H9 (cell line): ENCODE measurements at regions not wholly inside any gene's neighbourhood (a gene's known extent, or its start where the extent isn't known, plus 50 kb on each side); places are given as distances from the start of the nearest gene placed in this dataset.

ENCODE experiments used
- DNase-seq: peaks from one replicate; pipeline ENCODE4 v3.0.0-alpha.2; 2017
- H2AFZ ChIP-seq: one replicate; pipeline ENCODE4 v1.6.1; 2013; ENCODE audit warnings: mild to moderate bottlenecking, low read length, control low read depth, moderate library complexity
- H2AK5ac ChIP-seq: 2 replicates; pipeline ENCODE4 v1.6.1; 2013; ENCODE audit warnings: low read length, control low read depth, mixed read lengths; ENCODE audit not compliant: insufficient read length
- H2BK120ac ChIP-seq: one replicate; pipeline ENCODE4 v1.6.1; 2013; ENCODE audit warnings: low read depth, mild to moderate bottlenecking, low read length, control low read depth, inconsistent platforms; ENCODE audit not compliant: poor library complexity, severe bottlenecking
- H2BK12ac ChIP-seq: 2 replicates; pipeline ENCODE4 v1.6.1; 2013; ENCODE audit warnings: low read length, control low read depth, mixed read lengths, low read depth; ENCODE audit not compliant: insufficient read length
- H2BK15ac ChIP-seq: 2 replicates; pipeline ENCODE4 v1.6.1; 2013; ENCODE audit warnings: low read depth, low read length, control low read depth
- H2BK20ac ChIP-seq: one replicate; pipeline ENCODE4 v1.6.1; 2013; ENCODE audit warnings: low read depth, mild to moderate bottlenecking, low read length, control low read depth, inconsistent platforms; ENCODE audit not compliant: poor library complexity, severe bottlenecking
- H2BK5ac ChIP-seq: 2 replicates; pipeline ENCODE4 v1.6.1; 2013; ENCODE audit warnings: low read length, control low read depth, mixed read lengths; ENCODE audit not compliant: insufficient read length
- H3K14ac ChIP-seq: 2 replicates; pipeline ENCODE4 v1.6.1; 2013; ENCODE audit warnings: low read length, control low read depth; ENCODE audit not compliant: insufficient read depth
- H3K18ac ChIP-seq: 2 replicates; pipeline ENCODE4 v1.6.1; 2013; ENCODE audit warnings: low read depth, mild to moderate bottlenecking, mixed read lengths, low read length, control low read depth; ENCODE audit not compliant: insufficient read length
- H3K23ac ChIP-seq: 2 replicates; pipeline ENCODE4 v1.6.1; 2013; ENCODE audit warnings: low read length, control low read depth, mixed read lengths, low read depth; ENCODE audit not compliant: insufficient read length
- H3K23me2 ChIP-seq: 2 replicates; pipeline ENCODE4 v1.6.1; 2013; ENCODE audit warnings: low read depth, mild to moderate bottlenecking, mixed read lengths, low read length, control low read depth; ENCODE audit not compliant: insufficient read length, poor library complexity, severe bottlenecking
- H3K27ac ChIP-seq: 2 replicates; pipeline ENCODE4 v1.5.1; 2013; ENCODE audit warnings: low read length, control low read depth, mixed read lengths, low read depth; ENCODE audit not compliant: insufficient read length
- H3K27me3 ChIP-seq: 2 replicates; pipeline ENCODE4 v1.6.1; 2013; ENCODE audit warnings: low read length, control low read depth, inconsistent platforms; ENCODE audit not compliant: insufficient read depth
- H3K4ac ChIP-seq: 2 replicates; pipeline ENCODE4 v1.6.1; 2013; ENCODE audit warnings: low read depth, mild to moderate bottlenecking, control low read depth, inconsistent platforms, low read length, moderate library complexity
- H3K4me1 ChIP-seq: 2 replicates; pipeline ENCODE4 v1.6.1; 2013; ENCODE audit warnings: low read length, control low read depth, inconsistent platforms; ENCODE audit not compliant: insufficient read depth
- H3K4me2 ChIP-seq: 2 replicates; pipeline ENCODE4 v1.6.1; 2013; ENCODE audit warnings: low read length, control low read depth, mixed read lengths; ENCODE audit not compliant: insufficient read length, insufficient read depth
- H3K56ac ChIP-seq: 2 replicates; pipeline ENCODE4 v1.6.1; 2013; ENCODE audit warnings: low read depth, mild to moderate bottlenecking, mixed read lengths, low read length, control low read depth; ENCODE audit not compliant: insufficient read length
- H3K79me1 ChIP-seq: 2 replicates; pipeline ENCODE4 v1.6.1; 2013; ENCODE audit warnings: low read depth, mild to moderate bottlenecking, moderate library complexity, low read length, control low read depth, inconsistent platforms; ENCODE audit not compliant: insufficient read depth, poor library complexity, severe bottlenecking
- H3K79me2 ChIP-seq: 2 replicates; pipeline ENCODE4 v1.6.1; 2013; ENCODE audit warnings: low read length, control low read depth, inconsistent platforms; ENCODE audit not compliant: insufficient read depth
- H3K9ac ChIP-seq: 2 replicates; pipeline ENCODE4 v1.6.1; 2013; ENCODE audit warnings: low read length, control low read depth, mixed read lengths; ENCODE audit not compliant: insufficient read length; ENCODE audit errors: extremely low read depth
- H3K9me3 ChIP-seq: one replicate; pipeline ENCODE4 v1.6.1; 2013; ENCODE audit warnings: low read depth, low read length, inconsistent platforms; ENCODE audit not compliant: control insufficient read depth
- H3T11ph ChIP-seq: one replicate; pipeline ENCODE4 v1.6.1; 2013; ENCODE audit warnings: mild to moderate bottlenecking, low read length, control low read depth, inconsistent platforms
- H4K20me1 ChIP-seq: one replicate; pipeline ENCODE4 v1.6.1; 2013; ENCODE audit not compliant: control insufficient read depth, insufficient read length, insufficient read depth
- H4K5ac ChIP-seq: 2 replicates; pipeline ENCODE4 v1.6.1; 2013; ENCODE audit warnings: low read depth, mild to moderate bottlenecking, mixed read lengths, low read length, control low read depth; ENCODE audit not compliant: insufficient read length
- H4K8ac ChIP-seq: replicated peaks from 2 replicates; pipeline ENCODE4 v1.6.1; 2013; ENCODE audit warnings: low read length, control low read depth, mixed read lengths, low read depth; ENCODE audit not compliant: insufficient read length
- H4K91ac ChIP-seq: 2 replicates; pipeline ENCODE4 v1.6.1; 2013; ENCODE audit warnings: low read depth, mild to moderate bottlenecking, moderate library complexity, mixed read lengths, low read length, control low read depth; ENCODE audit not compliant: insufficient read length
- H3K27ac Mint-ChIP-seq, 3 experiments: 2 replicates in 2 of 3; 3 replicates in 1 of 3; pipeline ENCODE4 v1.8.0; 2020 to 2021; ENCODE audit warnings: mixed read lengths in 3 of 3, mild to moderate bottlenecking in 1 of 3, moderate library complexity in 1 of 3
- H3K27me3 Mint-ChIP-seq: 2 replicates; pipeline ENCODE4 v1.8.0; 2021; ENCODE audit warnings: low read depth, mild to moderate bottlenecking, moderate library complexity, mixed read lengths
- H3K36me3 Mint-ChIP-seq, 3 experiments: 2 replicates in 2 of 3; 3 replicates in 1 of 3; pipeline ENCODE4 v1.8.0; 2020 to 2021; ENCODE audit warnings: low read depth in 3 of 3, mixed read lengths in 3 of 3; ENCODE audit not compliant: insufficient read depth in 1 of 3
- H3K4me1 Mint-ChIP-seq, 2 experiments: 2 replicates each; pipeline ENCODE4 v1.8.0; 2020; ENCODE audit warnings: mixed read lengths in 2 of 2
- H3K4me3 Mint-ChIP-seq, 2 experiments: 2 replicates in 1 of 2; 3 replicates in 1 of 2; pipeline ENCODE4 v1.8.0; 2020 to 2021; ENCODE audit warnings: mild to moderate bottlenecking in 2 of 2, mixed read lengths in 2 of 2, moderate library complexity in 1 of 2
- H3K9me3 Mint-ChIP-seq, 2 experiments: 2 replicates in 1 of 2; 3 replicates in 1 of 2; pipeline ENCODE4 v1.8.0; 2020; ENCODE audit warnings: mild to moderate bottlenecking in 2 of 2, mixed read lengths in 2 of 2, moderate library complexity in 1 of 2
- WGBS: extraction: QIAGEN DNeasy Blood & Tissue Kit; methylation state at CpG from one replicate; pipeline ENCODE4 v1.1.7; 2013; ENCODE audit warnings: missing lambda C conversion rate, low lambda C conversion rate, mixed read lengths; ENCODE audit not compliant: insufficient read length; ENCODE audit errors: extremely low coverage; 5-methylcytosine and 5-hydroxymethylcytosine counted together
- TF ChIP-seq, protein P1 (sequence below): fragments of 200-600 bp; sonication (generic); conservative IDR thresholded peaks from 3 replicates; pipeline ENCODE4 v1.8.0; 2021; ENCODE audit warnings: antibody characterized with exemption, mild to moderate bottlenecking

DNA sequence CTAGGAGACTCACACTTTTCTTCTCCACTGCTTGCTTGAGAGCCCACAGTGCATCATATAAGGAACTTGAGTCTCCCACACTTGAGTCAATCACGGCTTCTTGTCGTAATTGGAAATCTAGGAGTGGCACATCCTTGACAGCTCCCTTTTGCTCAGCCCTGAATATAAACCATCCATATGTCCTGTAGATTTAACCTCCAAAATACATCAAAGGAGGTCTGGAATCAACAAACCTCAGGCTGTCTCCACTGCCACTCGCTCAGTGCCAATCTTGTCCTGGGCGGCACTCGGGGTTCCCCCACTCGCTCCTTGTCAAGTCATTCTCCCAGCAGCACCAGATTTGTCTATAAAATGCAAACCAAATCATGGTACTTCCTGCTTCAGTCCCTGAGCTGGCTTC lies 84.4 kb upstream of the UQCRFS1 start:
- H3K14ac ChIP-seq = no peak overlapping the region
- no peak overlapping the region for H2BK120ac ChIP-seq
- H3K27ac Mint-ChIP-seq = peak overlapping the region in 1 of 3 experiments; percentile 23; a peak in 1 of 7 replicates

More for the DNA sequence above, 84.4 kb upstream of the UQCRFS1 start:
- TF ChIP-seq, protein P1, sequence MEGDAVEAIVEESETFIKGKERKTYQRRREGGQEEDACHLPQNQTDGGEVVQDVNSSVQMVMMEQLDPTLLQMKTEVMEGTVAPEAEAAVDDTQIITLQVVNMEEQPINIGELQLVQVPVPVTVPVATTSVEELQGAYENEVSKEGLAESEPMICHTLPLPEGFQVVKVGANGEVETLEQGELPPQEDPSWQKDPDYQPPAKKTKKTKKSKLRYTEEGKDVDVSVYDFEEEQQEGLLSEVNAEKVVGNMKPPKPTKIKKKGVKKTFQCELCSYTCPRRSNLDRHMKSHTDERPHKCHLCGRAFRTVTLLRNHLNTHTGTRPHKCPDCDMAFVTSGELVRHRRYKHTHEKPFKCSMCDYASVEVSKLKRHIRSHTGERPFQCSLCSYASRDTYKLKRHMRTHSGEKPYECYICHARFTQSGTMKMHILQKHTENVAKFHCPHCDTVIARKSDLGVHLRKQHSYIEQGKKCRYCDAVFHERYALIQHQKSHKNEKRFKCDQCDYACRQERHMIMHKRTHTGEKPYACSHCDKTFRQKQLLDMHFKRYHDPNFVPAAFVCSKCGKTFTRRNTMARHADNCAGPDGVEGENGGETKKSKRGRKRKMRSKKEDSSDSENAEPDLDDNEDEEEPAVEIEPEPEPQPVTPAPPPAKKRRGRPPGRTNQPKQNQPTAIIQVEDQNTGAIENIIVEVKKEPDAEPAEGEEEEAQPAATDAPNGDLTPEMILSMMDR = no peak
- Histone ChIP-seq H3K27ac (no peak overlapping the region), H3K4me2 (no peak overlapping the region), H4K20me1 (no peaks in the 10 kb centered on the region), H4K8ac (no peak overlapping the region), H2BK20ac (no peak overlapping the region), H3K9me3 (no peaks in the 10 kb centered on the region), H3K9ac (no peak overlapping the region), H2BK5ac (no peak overlapping the region), H3K23ac (no peak overlapping the region), H3K4me1 (no peaks in the 10 kb centered on the region), H3K56ac (no peak overlapping the region), H3T11ph (no peak overlapping the region), H2BK15ac (no peak overlapping the region), H3K4ac (no peak overlapping the region), H2AFZ (no peak overlapping the region), H3K27me3 (no peaks in the 10 kb centered on the region), H2AK5ac (no peak overlapping the region), H3K79me1 (no peaks in the 10 kb centered on the region), H4K5ac (no peak overlapping the region), H2BK12ac (no peak overlapping the region), H3K23me2 (no peaks in the 10 kb centered on the region), H4K91ac (no peak overlapping the region), H3K79me2 (no peaks in the 10 kb centered on the region), H3K18ac (no peak overlapping the region)
- peaks cover 16% of the 10 kb centered on the region for H3K27me3 Mint-ChIP-seq
- no CpG with 5 or more reads among the region's 6 CpGs for WGBS
- H3K4me3 Mint-ChIP-seq = no peak overlapping the region
- H3K36me3 Mint-ChIP-seq = no peaks in the 10 kb centered on the region; a peak in 1 of 7 replicates
- DNase-seq = no peak
- no peaks in the 10 kb centered on the region for H3K4me1 Mint-ChIP-seq
- no peaks in the 10 kb centered on the region for H3K9me3 Mint-ChIP-seq
